NCI-H446 (cell line): ENCODE measurements at regions not wholly inside any gene's neighbourhood (a gene's known extent, or its start where the extent isn't known, plus 50 kb on each side); places are given as distances from the start of the nearest gene placed in this dataset.

Source experiments
- DNase-seq, 2 experiments: peaks; one replicate each; lab custom pipeline; 2025; lab: John Stamatoyannopoulos, UW

GRCh38 chr2:239883326-239884050 is 141.7 kb downstream of the NDUFA10 start:
- DNase-seq = no peak

DNA sequence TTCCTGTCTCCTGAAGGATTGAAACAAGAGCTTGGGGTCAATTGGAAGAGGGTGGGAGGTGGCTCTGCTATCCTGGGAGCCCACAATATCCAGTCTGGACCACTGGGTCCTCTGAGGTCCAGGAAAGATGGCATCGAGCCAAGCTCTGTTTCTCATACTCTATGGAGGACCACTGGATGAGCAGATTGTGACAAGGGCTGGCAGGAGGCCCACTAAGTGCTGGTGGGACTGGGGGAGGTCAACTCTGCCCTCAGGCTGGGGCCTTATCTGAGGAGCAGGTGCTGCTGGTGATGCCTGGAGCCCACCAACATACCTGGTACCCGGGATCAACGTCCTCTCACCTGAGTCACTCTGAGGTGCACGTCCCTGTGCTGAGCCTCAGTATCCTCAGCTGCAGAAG is 142.4 kb downstream of the NDUFA10 start:
- DNase-seq = peak in 1 of 2 experiments; percentile 2

DNA sequence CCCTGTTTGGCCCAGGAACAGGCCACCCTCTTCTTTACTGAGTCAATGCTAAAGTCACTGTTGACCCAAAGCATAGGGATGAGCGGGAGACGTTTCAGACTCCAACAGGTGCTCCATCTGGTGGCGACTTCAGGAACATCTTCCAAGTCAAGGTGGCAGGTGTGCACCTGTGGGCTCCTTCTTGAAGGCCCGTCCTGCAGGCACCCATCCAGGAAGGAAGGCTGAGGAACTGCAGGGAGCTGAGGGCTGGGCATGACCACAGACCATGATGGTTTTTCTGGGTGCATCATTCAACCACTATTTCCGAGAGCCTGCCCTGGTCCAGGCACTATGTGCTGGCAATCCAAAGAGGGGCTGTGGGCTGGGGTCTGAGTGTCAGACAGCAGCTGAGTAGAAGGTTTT is 142.8 kb downstream of the NDUFA10 start:
- DNase-seq = no peak

DNA sequence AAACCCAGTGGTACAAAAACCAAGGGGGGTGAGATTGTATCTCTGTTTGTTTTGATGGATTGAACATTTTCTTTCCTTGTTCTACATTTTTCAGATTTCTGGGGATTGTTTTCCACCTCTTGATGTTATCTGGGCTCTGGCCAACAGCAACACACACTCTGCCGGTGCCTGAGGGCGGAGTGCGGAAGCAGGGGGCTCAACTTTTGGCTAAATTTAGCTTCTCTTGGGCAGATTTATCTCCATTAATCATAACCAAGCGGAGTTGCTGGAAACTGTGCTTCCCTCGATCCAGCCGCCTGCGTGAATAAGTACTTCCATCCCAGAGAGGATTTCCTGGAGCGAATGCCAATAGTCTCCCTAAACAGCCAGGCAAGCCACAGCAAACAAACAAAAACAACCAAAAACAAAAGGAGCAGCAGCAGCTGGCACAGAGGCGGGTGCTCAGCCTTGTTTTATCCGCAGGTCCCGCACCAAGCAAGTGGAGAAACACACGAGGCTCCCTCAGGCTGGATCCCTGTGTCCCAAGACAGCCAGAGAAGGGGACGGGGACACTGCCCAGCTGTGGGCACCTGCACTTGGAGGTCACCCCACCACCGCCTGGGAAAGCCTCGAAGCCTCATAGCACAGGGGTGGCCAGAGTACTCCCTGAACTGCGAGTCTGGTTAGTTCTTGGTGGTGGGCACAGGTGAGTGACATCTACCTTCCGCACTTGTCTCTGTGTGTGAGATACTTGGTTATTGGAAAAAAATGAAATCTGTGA is 143.4 kb downstream of the NDUFA10 start:
- DNase-seq = no peak

GRCh38 chr2:239881031-239881471 is 144.1 kb downstream of the NDUFA10 start:
- no peak for DNase-seq

- no peak for DNase-seq
Measured at GRCh38 chr2:239880396-239880795, 144.7 kb downstream of the NDUFA10 start.

- no peak for DNase-seq
Measured at GRCh38 chr2:239879423-239880084, 145.6 kb downstream of the NDUFA10 start.

GRCh38 chr2:239878686-239879085 is 146.5 kb downstream of the NDUFA10 start:
- no peak for DNase-seq

GRCh38 chr2:239876948-239877289 is 148.2 kb downstream of the NDUFA10 start:
- no peak for DNase-seq

DNA sequence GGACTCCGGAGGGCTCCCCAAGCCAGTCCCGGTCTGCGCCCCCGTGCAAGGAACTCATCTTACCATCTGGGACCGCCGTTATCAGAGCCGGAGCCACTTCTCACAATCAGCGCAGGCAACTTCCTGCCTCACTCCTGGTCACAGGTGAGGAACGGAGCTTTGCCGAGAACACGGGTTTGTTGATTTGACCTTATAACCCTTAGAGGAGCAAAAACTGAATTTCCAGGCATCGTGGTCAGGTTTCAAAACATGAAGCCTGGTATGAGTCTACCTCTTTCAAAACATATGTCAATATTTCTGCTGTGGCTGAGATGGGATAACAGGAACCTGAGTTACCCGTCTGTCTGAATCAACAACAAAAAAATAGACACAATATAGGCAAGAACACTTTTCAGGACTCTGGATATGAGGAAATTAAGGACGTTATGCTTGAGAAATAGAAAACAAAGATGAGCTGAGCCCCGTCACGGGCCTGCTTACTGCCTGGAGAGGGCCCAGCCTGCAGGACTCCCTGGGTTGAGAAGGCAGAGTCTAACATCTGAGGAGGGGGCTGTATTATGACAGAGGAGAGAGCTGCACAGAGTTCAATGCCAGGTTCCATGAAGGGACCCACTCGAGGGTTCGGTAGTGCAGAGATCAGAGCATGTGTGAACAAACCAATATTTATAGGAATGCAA is 148.7 kb downstream of the NDUFA10 start:
- DNase-seq = no peak

DNA sequence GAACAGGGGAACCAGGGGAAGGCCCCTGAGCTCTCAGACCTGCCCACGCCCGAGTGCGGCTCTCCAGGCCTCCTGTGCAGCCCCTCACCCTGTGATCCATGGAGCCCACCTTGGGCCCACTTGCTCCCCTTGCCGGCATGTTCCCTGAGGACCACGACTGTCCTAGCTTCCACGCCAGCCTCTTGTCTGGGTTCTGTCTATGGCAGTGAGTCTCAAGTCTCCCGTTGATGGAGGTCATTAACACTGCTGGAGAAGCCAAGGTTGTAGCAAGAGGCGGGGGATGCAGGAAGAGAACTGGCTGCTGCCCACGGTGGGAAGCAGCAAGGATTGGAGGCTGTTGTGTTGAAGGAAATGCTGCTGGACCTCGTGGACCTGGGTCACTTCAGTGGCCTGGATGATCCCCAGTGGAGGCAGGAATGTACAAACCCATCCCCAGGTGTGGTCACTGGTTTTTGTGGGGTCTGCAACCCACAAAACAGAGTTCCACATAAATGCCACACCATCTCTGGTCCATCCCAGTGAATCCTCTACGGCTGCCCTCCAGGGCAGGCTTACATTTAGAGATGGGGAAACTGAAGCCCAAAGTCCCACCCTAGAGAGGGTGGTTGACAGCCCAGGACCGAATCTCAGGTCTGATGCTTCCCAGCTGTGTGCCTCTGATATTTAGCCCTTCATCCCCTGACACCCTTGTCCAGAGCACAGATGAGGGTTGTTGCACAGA is 150.3 kb downstream of the NDUFA10 start:
- DNase-seq = no peak

DNA sequence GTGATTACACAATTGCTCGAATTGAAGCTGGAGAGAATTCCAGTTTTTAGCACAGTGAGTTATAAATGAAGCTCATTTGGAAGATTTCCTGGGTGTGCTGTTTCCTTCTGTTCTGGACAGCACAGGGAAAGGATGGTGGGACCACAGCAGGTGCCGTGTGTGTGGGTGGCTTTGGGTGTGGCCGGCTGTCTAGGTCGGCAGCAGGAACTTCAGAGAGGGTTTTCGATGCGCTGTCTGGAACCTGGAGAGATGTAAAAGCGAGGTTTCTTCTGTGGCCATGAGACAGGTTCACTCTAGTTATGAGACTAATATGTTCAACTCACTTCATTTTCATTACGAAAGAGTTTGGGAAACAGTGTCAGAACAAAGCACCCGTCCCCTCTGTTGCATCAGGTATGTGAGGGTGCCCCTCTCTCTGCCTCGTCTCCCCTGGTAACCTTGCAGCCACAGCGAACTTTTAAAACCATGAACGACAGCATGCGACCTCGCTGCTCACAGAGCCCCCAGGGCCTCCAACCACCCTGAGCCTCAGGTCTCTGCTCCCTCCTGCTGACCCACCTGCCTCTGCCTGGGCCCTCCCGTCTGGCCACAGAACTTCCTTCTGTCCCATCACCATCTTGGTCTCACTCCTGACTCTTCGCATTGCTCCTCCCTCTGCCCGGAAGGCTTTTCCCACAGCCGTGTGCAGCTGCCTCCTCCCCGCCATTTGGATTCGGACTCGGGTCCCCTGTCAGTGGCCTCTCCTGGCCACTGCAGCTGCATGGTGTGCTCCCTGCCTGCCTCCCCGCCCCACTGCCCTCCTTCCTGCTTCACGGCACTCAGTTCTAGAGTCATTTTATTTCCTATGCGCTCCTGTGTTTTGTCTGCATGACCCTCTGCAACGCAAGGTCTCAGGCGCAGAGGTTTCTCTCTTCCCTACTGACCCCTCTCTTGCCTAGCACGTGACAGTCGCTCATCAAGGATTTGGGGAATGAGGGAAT is 151.2 kb downstream of the NDUFA10 start:
- DNase-seq = no peak

DNA sequence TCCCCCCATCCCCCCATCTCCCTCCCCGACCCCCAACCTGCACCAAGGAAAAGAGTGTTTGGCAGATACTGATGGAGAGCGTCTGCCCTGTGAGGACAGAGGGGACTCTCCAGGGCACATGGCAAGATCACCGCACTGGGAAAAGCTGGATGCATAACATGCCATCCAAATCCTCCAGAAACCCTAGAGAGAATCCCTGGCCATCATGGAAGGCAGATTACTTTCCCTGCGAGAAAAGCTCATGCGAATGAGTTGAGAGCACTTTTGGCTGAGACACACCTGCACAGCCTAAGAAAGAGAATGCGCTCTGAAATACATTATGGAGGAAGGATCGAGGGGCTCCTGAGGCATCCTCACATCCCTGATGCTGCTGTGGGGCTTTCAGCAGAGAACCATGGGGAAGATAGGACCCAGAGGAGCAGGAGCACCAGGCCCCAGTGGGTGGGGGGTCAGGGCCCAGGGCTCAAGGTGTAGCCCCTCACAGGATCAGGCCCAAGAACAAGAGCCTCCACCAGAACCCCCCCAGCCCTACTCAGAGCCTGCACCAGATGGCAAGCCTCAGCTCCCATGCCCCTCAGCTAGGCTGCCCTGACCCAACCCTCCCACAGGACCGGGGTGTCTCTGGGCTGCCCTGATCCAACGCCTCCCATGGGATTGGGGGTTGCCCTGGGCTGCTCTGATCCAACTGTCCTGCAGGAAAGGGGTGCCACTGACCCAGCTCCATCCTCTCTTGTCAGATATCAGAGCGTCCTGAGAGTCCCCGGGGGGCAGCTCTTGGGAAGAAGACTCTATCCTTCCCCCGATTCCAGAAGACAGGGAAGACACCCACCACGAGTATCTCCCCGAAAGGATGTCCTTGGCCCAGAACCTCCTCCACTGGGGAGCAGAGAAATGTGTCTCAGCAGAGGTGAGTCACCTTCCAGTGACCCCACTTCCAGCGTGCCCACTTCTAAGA is 153.4 kb downstream of the NDUFA10 start:
- DNase-seq = no peak

- no peak for DNase-seq
Measured at GRCh38 chr2:239870863-239871262, 154.3 kb downstream of the NDUFA10 start.

- DNase-seq = no peak
Measured at GRCh38 chr2:239870276-239870675, 154.9 kb downstream of the NDUFA10 start.

DNA sequence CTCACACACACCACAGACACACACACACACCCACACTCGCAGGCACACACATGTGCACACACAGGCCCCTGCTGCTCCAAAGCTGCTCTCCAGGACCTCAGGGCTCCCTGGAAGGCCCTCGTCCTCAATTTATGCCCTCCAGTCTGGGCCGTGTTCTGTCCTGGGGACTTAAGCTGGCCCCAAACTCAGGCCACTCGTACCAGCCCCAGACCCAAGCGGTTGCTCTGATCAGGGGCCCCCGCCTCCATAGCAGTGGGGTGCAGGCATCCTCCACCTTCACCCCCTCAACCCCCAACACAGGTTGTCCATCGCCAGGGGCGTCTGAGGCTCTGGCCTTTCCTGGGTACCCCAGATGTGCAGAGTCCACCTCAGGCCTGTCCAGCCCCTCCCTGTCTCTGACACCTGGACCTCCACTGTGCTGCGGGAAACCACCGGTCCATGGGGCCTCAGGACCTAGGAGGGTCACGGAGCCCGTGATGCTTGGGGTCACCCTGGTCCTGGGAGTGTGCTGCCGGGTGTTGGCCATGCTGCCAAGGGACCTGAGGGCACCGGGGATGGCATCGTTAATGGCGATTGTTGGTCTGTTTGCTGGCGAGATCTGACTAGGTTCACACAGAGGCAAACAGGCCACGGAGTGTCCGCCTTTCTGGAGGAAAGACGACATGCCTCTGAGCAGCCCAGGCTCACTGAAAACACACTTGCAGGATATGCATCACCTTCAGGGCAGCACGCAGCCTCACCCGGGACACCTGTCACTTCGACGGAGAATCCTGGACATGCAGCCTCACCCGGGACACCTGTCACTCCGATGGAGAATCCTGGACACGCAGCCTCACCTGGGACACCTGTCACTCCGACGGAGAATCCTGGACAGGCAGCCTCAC is 155.6 kb downstream of the NDUFA10 start:
- no peak for DNase-seq

DNA sequence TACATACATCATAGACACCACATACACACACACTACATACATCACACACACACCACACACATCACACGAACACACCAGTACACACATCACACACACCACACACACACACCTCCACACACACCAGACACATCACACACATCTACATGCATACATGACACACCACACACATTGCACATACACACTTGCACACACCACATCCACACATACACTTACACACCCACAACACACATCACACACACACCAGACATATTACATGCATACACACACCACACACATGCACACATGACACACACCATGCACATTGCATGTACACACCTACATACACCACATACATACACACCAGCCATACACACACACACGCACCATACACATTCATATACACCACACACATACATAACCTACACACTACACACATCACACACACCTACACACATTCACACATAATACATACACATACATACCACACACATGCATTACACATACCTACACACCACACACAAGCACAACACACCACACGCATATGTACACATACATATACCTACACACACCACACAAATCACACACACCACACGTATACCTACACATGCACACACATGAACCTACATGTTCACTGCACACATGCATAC is 156.5 kb downstream of the NDUFA10 start:
- no peak for DNase-seq

- DNase-seq = no peak
Measured at GRCh38 chr2:239866778-239867177, 158.4 kb downstream of the NDUFA10 start.
